ENCODE measurements at regions not wholly inside any gene's neighbourhood (a gene's known extent, or its start where the extent isn't known, plus 50 kb on each side); places are given as distances from the start of the nearest gene placed in this dataset.

DNA sequence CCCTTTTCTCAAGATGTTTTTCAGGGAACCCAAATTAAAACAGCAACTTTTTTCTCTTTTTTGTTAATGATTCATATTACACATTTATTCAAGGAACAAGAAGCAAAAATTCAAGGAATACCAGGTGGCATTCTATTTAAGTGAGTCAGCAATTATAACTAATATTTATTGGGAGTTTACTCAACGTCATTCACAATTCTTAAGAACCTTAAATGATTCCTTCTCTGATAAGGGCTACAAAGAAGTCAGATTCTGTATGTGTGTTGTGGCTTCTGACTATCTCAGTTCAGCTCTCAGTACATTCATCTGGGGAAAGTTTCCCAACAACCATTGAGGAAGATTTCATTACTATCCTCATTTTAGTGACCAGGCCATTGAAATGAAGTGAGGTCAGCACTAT is 470.7 kb upstream of the AKR1E2 start:
- H3K4me3 ChIP-seq: no peak overlapping the region
- H3K9me3 ChIP-seq (replicated peaks): no peaks in the 10 kb centered on the region
- DNase-seq: no peak
- H3K27ac ChIP-seq: no peak overlapping the region
- H3K27me3 ChIP-seq: no peaks in the 10 kb centered on the region
- no peaks in the 10 kb centered on the region for H3K36me3 ChIP-seq
- no peaks in the 10 kb centered on the region for H3K4me1 ChIP-seq

- Histone ChIP-seq H3K4me3 (no peak overlapping the region), H3K27me3 (no peaks in the 10 kb centered on the region), H3K9me3 (replicated peaks) (no peaks in the 10 kb centered on the region), H3K27ac (no peak overlapping the region), H3K36me3 (no peaks in the 10 kb centered on the region), H3K4me1 (no peaks in the 10 kb centered on the region)
- no peak for DNase-seq
These were observed 471.6 kb upstream of the AKR1E2 start for GRCh38 chr10:4354382-4354812.

DNA sequence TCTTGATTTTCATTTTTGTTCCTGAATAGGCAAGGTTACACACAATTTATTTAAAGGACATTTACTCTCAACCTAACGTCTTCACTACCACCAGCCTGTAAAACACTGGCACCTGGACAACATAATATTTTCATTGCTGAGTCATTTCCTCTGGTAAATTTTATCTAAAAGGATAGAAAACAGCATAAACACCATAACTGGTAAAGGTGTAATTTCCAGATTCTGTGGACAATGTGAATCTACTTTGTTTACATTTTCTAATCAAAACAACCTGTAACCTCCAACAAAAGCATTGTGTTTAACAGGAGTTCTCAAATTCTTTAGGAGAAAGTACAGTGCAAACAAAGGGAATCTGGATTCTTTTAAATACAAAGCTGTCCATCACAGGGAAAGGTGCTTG is 472.0 kb upstream of the AKR1E2 start:
- no peaks in the 10 kb centered on the region for H3K4me1 ChIP-seq
- H3K4me3 ChIP-seq: no peak overlapping the region
- DNase-seq: no peak
- H3K9me3 ChIP-seq (replicated peaks): no peaks in the 10 kb centered on the region
- H3K36me3 ChIP-seq: no peaks in the 10 kb centered on the region
- H3K27me3 ChIP-seq: no peaks in the 10 kb centered on the region
- no peak overlapping the region for H3K27ac ChIP-seq

- Histone ChIP-seq H3K36me3 (no peaks in the 10 kb centered on the region), H3K27ac (no peak overlapping the region), H3K27me3 (no peaks in the 10 kb centered on the region), H3K9me3 (replicated peaks) (no peaks in the 10 kb centered on the region), H3K4me3 (no peak overlapping the region), H3K4me1 (no peaks in the 10 kb centered on the region)
- no peak for DNase-seq
These were observed 472.9 kb upstream of the AKR1E2 start for GRCh38 chr10:4353059-4353655.

DNA sequence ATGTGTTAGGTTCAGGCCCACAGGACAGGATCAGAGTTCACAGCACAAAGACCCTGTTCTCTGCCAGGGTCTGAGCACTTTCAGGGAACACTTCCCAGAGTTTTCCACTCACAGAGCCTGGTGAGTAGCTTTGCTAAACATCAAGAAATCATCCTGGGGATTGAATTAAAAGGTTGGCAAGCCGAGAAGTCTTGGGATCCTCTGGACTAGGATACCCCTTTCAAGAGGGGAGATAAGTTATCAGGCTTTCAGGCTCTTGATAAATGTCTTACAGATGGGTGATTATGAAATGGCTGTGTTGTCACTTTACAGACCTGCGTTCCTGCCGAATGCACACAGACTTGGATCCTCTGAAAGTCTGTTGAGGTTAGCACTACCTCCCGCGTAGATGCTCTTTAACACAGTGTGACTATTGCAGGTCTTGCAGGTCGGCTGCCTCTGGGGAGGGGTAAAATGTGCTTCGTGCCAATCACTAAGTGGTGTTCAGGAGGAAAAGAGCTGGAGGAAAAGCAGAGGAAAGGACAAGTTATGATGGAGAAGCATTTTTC is 473.5 kb upstream of the AKR1E2 start:
- Histone ChIP-seq H3K36me3 (no peaks in the 10 kb centered on the region), H3K27ac (no peak overlapping the region), H3K4me1 (no peaks in the 10 kb centered on the region), H3K9me3 (replicated peaks) (no peaks in the 10 kb centered on the region), H3K4me3 (no peak overlapping the region), H3K27me3 (no peaks in the 10 kb centered on the region)
- no peak for DNase-seq

- H3K27ac ChIP-seq: no peak overlapping the region
- H3K4me3 ChIP-seq: no peak overlapping the region
- no peaks in the 10 kb centered on the region for H3K36me3 ChIP-seq
- no peak for DNase-seq
- H3K27me3 ChIP-seq: no peaks in the 10 kb centered on the region
- no peaks in the 10 kb centered on the region for H3K9me3 ChIP-seq (replicated peaks)
- no peaks in the 10 kb centered on the region for H3K4me1 ChIP-seq
These were observed 474.1 kb upstream of the AKR1E2 start for GRCh38 chr10:4351723-4352413.

DNA sequence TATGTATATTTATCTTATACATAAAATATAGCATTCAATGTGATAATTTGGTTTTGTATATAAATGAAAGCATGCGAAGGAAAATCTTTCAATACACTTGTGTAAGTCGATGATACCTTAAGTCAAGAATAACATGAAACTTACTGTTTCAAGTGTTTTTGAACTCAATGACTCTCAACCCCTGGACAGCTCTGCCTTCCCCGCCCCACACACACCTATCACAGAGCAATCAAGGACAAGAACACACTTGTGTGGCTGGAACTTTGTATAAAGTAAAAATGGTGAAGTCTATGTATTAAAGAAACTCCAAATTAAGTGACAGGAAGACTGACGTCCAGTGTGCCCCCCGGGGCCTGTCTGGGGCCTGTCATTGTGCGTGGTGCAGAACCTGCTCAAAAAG is 478.6 kb upstream of the AKR1E2 start:
- H3K27ac ChIP-seq: no peak overlapping the region
- no peak for DNase-seq
- H3K36me3 ChIP-seq: no peaks in the 10 kb centered on the region
- H3K4me1 ChIP-seq: no peaks in the 10 kb centered on the region
- no peaks in the 10 kb centered on the region for H3K27me3 ChIP-seq
- H3K9me3 ChIP-seq (replicated peaks): no peaks in the 10 kb centered on the region
- no peak overlapping the region for H3K4me3 ChIP-seq

DNA sequence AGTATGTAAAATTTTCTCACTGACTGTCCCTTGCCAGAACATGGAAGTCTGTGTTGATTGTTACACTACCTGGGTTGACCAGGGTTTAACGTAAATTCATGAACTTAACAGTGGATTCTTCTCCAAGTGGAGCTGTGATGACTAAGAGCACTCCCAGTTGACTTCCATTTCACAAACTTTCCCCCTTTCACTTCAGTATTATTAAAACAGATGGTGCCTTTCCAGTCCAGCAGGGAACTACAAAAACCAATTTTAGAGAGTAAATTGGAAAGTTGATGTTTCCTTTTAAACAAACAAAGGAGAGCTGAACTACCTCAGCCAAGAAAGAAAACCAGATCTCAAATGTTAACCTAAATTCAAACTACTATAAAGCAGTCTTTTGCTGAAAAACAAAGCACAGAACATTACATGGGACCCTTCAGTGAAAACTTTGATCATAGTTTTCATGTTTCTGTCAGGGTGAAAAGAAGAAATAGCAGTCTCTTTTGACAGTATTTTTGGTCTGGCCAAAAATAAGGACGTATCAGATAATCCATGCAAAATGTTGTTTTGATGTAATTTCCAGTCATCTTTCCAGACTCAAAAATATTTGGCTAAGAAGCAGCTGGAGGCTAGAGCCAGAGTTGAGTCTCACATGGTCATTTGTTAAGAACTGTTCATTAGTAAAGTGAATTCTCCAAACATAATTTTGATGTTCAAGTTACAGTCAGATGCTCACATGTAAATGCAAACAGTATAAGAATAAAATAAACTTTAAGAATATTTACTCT is 479.9 kb upstream of the AKR1E2 start:
- H3K9me3 ChIP-seq (replicated peaks): no peaks in the 10 kb centered on the region
- H3K27ac ChIP-seq: no peak overlapping the region
- no peaks in the 10 kb centered on the region for H3K4me1 ChIP-seq

GRCh38 chr10:4344492-4344994 is 481.5 kb upstream of the AKR1E2 start:
- Histone ChIP-seq H3K27ac (0 out of 2 replicates have a peak overlapping the region, but pooled peaks have one; percentile 19), H3K36me3 (no peaks in the 10 kb centered on the region), H3K9me3 (replicated peaks) (no peaks in the 10 kb centered on the region), H3K27me3 (no peaks in the 10 kb centered on the region), H3K4me1 (no peaks in the 10 kb centered on the region), H3K4me3 (no peak overlapping the region)
- peak; percentile 61 to 70 for DNase-seq

More for the DNA sequence above, 479.9 kb upstream of the AKR1E2 start:
- no peak for DNase-seq
- Histone ChIP-seq H3K27me3 (no peaks in the 10 kb centered on the region), H3K4me3 (no peak overlapping the region), H3K36me3 (no peaks in the 10 kb centered on the region)

- no peak for DNase-seq
- Histone ChIP-seq H3K27ac (no peak overlapping the region), H3K27me3 (no peaks in the 10 kb centered on the region), H3K36me3 (no peaks in the 10 kb centered on the region), H3K4me1 (no peaks in the 10 kb centered on the region), H3K9me3 (replicated peaks) (no peaks in the 10 kb centered on the region), H3K4me3 (no peak overlapping the region)
These were observed 482.1 kb upstream of the AKR1E2 start for GRCh38 chr10:4343873-4344272.

DNA sequence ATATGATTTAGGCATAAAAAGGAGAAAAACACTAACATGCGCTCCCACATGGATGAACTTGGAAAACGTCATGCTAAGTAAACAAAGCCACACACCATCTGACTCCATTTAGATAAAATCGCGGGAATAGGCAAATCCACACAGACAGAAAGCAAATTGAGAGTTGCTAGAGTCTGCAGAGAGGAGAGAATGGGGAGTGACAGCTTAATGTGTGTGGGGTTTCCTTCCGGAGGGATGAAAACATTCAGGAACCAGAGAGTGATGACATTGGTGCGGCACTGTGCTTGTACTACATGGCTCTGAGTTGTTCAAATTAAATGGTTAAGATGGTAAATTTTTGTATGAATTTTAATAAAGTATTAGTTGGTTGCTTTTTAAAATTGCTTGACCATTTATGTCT is 482.9 kb upstream of the AKR1E2 start:
- no peak for DNase-seq
- Histone ChIP-seq H3K4me3 (no peak overlapping the region), H3K27ac (no peak overlapping the region), H3K9me3 (replicated peaks) (no peaks in the 10 kb centered on the region), H3K4me1 (no peaks in the 10 kb centered on the region), H3K36me3 (no peaks in the 10 kb centered on the region), H3K27me3 (no peaks in the 10 kb centered on the region)

- H3K36me3 ChIP-seq: no peaks in the 10 kb centered on the region
- no peaks in the 10 kb centered on the region for H3K4me1 ChIP-seq
- no peak for DNase-seq
- no peak overlapping the region for H3K27ac ChIP-seq
- H3K4me3 ChIP-seq: no peak overlapping the region
- H3K9me3 ChIP-seq (replicated peaks): no peaks in the 10 kb centered on the region
- no peaks in the 10 kb centered on the region for H3K27me3 ChIP-seq
These were observed 487.2 kb upstream of the AKR1E2 start for GRCh38 chr10:4338768-4339167.

- no peaks in the 10 kb centered on the region for H3K4me1 ChIP-seq
- no peak overlapping the region for H3K27ac ChIP-seq
- no peaks in the 10 kb centered on the region for H3K27me3 ChIP-seq
- no peaks in the 10 kb centered on the region for H3K36me3 ChIP-seq
- DNase-seq: peak in 1 of 2 experiments; percentile 17
- H3K9me3 ChIP-seq (replicated peaks): no peaks in the 10 kb centered on the region
- H3K4me3 ChIP-seq: no peak overlapping the region
These were observed 488.4 kb upstream of the AKR1E2 start for GRCh38 chr10:4337563-4337962.

DNA sequence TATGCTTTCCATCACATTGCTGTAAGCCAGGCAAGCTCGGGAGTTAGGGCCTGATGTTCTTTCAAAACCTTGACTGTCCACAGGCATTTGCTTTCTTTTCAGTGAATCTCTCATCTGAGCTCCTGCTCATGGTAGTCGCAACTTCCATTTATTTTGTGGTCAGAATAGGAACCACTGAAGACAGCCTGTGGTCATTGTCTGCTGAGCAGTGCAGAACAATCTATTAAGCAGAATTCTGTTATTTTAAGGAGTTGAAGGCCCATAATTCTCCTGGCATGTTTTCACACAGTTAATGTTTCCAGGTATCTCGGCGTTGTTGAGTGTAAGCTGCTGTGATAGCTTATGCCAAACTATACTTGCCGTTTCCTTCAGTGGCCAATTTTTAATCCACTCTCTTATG is 491.1 kb upstream of the AKR1E2 start:
- Histone ChIP-seq H3K4me3 (no peak overlapping the region), H3K27me3 (no peaks in the 10 kb centered on the region), H3K9me3 (replicated peaks) (no peaks in the 10 kb centered on the region), H3K4me1 (no peaks in the 10 kb centered on the region), H3K36me3 (no peaks in the 10 kb centered on the region), H3K27ac (no peak overlapping the region)
- no peak for DNase-seq

DNA sequence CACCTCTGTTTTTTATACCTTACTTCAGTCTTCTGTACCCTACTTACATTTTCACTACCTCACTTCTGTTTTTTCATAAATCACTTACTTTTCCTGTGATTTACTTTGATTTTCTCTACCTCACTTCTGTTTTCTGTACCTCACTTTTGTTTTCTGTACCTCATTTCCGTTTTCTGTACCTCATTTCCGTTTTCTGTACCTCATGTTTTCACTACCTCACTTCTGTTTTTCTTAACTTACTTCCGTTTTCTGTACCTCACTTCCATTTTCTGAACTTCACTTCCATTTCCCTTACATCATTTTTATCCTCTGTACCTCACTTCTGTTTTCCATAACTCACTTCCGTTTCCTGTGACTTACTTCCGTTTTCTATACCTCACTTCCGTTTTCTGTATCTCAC is 492.0 kb upstream of the AKR1E2 start:
- no peak overlapping the region for H3K27ac ChIP-seq
- no peaks in the 10 kb centered on the region for H3K9me3 ChIP-seq (replicated peaks)
- no peaks in the 10 kb centered on the region for H3K36me3 ChIP-seq
- no peaks in the 10 kb centered on the region for H3K27me3 ChIP-seq
- H3K4me1 ChIP-seq: no peaks in the 10 kb centered on the region
- H3K4me3 ChIP-seq: no peak overlapping the region
- DNase-seq: no peak
